NCI-H1105 treated with DMSO at 0.1 percent for 48 hours (cell line): ENCODE measurements at regions not wholly inside any gene's neighbourhood (a gene's known extent, or its start where the extent isn't known, plus 50 kb on each side); places are given as distances from the start of the nearest gene placed in this dataset.

Experiments
- DNase-seq: peaks from one replicate; lab custom pipeline; 2025; lab: John Stamatoyannopoulos, UW

DNA sequence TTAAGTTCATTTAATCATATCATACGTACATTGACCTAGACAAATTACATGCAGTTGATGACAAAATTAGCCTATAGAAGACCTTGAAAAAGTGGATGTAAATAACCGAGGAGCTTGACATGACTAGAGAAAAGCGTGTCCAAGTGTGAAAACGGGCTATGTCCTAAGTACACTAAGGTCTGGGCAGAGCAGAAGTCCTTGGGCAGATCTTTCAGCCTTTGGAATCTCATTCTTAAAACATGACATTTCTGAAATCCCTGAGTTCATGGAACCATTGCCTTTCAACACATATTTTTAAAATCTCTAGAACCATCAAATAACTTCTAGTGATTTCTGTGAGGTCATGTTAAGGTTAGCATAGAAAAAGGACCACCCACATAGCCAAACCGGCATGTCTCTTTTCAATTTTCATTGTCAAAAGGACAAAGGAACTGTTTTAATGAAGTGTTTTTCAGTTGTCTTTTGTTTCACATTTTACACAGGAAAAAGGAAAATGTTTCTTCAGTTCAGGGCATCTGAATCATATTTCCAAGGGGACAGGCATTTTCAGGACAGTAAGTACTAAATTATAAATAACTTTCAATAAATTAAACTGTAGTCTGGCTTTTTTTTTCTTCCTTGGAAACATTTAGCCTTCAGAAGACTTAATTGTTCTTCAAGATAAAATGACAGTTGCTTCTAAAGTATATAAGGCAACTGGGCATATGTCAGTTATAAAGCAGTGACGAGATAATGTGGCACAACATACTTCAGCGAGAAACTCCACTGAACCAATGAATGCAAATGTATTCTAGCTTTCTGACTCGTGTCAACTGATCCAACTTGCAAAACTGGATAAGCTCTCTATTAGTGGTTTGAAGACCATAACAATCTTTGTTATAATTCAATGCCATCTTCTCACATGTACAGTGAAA, 416.8 kb downstream of the NFIB start:
- DNase-seq: no peak

DNA sequence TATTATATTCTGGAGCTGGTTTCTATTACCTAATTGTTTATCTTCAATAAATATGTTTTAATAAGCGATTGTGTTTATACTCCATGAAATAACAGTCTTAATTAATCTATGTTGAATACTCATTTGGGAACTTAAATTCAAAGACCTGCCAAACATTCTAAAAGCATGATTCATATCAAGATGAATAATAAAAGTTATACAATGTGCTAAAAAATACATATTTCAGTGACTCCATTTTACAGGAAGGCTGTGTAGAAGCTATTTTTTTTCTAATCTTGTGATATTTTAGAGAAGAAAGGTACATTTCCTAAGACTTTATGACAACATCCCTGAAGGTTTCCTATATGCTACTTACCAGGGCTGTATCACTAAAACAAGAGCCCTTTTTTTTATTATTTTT, 417.9 kb downstream of the NFIB start:
- no peak for DNase-seq

DNA sequence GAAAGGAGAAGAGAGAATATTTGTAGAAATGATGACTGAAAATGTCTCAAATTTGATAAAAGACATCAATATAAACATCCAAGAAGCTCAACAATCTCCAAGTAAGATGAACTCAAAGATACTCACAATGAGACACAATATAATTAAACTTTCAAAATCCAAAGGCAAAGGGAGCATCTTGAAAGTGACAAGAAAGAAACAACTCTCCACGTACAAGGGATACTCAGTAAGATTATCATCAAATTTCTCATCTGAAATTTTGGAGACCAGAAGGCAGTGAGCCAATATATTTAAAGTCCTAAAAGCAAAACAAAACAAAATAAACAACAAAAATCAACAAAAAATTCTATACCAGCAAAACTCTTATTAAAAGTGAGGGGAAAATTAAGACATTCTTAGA, 428.7 kb downstream of the NFIB start:
- no peak for DNase-seq

DNA sequence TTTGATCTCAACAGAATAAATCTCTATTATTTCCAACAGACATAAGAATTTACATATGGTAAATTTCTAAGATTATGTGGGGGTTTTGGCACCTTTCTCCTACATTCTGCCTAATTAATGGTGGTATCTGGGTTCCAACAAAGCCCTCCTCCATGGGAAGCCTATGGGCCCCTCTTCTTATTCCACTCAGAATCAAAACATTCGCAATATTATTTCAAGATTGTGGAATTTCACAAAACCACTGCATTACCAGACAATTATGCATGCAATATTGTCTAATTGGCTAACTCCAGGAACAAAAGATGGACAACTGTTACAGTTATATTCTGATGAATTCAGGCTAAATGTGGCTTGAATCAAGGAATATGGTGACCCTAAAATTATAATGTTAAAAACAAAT, 434.0 kb downstream of the NFIB start:
- DNase-seq: no peak

DNA sequence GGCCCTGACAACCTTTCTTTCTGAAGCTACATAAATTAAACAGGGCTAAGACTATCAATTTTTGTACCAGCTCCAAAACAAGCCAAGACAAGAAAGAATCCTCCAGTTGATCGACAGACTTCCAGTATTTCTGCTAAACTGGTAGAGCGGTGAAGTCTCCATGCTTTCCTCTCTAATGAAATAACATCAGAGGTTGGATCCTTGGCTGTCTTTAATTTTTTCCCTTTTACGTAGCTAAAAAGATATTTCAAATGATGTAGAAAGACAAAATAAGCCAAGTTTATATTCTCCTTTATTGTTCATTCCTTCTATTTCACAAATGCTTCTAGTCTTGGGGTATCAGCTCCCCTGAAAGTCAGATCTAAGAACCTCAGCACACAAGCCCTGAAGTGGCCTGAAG, 434.9 kb downstream of the NFIB start:
- DNase-seq: no peak

DNA sequence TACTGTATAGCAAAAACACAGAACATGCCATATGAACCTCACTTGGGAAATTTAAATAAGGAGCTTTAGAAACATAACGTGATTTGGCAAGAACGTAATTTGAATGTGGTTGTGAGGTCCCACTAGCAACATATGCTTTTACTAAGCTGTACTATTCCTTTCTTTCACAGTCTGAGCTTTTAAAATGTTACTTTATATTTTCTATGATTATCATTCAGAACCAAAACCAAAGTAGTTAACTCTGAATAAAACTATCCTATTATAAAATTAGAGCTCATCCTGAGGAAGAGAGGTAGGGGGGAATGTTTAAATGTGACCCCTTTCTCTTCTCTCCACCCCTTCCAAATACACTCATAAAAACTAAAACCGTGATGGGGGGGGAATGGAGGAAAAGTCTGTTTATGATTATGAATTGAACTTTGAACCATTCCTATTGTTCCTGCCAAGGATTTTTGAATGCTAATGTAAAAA, 435.7 kb downstream of the NFIB start:
- no peak for DNase-seq

DNA sequence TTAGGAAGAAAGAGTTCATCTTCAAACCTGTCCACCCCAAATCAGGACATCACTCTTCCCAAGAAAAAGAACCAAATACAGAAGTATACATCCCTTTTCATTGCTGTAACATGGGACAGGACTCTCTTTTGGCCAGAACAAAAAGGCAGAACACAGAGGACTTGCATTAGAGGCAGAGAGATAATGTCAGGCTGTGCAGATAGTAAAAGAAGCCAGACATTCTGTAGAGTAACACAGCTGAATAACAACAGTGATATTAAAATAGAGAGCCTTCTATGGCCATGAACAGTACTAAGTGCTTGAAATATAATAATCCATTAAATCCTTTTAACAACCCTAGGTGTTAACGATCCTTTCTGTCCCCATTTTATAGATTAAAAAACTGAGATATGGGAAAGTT, 437.2 kb downstream of the NFIB start:
- DNase-seq: no peak

DNA sequence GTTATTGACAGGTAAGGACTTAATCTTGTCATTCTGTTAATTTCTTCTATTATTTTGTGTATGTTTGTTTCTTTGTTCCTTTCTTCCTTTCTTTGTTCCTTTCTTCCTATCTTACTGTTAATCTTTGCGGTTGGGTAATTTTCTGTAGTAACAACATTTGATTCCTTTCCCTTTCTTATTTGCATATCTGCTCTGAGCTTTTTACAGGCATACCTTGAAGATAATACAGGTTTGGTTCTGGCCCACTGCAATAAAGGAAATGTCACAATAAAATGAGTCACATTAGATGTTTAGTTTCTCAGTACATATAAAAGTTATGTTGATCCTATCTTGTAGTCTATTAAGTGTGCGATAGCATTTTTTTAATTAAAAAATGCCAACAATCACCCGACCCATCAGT, 440.7 kb downstream of the NFIB start:
- DNase-seq: no peak

DNA sequence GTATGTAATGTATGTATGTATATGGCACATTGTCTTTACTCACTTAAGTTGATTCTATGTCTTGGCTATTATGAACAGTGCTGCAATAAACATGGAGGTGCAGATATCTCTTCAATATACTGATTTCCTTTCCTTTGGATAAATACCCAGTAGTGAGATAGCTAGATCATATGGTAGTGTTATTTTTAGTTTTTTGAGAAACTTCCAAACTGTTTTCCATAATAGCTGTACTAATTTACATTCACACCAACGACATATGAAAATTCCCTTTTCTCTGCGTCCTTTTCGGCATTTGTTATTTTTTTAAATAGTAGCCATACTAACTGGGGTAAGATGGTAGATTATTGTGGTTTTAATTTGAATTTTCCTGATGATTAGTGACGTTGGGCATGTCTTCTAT, 445.6 kb downstream of the NFIB start:
- DNase-seq: no peak

DNA sequence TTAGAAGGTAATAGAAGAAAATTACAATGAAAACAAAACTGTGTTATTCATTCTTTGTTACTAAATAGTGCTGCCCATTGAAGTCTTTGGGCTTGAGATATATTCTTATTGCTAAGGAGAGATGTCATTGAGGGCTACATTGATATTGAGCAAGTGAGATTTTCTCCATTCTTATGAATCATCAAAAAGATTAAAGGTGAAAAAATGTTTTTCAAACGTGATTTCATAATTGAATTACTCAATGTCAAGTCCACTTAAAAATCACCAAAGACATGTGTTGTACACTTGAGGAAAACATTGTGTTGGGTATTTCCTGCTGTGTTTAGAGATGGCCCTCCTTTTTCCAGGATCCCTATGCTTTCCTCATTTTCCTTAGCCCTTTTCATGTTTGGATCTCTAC, 448.1 kb downstream of the NFIB start:
- no peak for DNase-seq

DNA sequence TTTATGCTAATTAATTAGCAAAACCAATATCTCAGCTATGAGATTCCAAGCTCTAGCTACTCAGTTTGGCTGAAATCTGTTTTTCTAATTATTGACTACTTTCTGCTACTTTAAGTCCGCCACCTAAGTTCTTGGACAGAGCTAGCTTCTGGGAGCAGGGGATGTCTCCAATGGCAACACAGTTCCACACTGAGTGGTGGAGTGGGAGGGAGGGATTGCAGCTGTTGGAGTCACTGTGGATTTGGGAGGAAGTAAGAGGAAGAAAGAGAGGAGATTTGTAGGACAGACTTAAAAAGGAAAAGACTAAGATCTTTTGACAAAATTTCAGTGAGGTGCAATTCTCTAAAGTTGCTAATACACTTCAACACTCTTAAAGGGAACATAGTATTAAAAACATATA, 450.8 kb downstream of the NFIB start:
- DNase-seq: no peak

DNA sequence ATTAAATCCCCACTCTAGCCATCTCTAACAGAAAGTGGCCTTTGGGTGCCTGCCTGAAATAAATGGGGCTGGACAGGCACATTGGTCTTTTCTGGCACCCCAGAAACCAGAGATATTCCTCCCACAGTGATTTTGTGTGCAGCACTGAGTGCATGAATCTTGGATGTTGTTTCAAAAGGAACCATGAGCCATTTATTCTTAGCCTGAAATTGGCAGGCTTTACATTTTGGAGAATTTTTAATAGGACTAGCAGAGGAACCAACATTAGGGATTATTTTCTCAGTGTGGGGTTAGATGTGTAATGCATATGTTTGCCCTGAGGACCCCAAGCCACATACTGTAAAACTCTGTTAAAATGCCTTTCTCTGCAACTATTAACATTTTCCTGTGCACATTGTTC, 451.3 kb downstream of the NFIB start:
- DNase-seq: no peak

DNA sequence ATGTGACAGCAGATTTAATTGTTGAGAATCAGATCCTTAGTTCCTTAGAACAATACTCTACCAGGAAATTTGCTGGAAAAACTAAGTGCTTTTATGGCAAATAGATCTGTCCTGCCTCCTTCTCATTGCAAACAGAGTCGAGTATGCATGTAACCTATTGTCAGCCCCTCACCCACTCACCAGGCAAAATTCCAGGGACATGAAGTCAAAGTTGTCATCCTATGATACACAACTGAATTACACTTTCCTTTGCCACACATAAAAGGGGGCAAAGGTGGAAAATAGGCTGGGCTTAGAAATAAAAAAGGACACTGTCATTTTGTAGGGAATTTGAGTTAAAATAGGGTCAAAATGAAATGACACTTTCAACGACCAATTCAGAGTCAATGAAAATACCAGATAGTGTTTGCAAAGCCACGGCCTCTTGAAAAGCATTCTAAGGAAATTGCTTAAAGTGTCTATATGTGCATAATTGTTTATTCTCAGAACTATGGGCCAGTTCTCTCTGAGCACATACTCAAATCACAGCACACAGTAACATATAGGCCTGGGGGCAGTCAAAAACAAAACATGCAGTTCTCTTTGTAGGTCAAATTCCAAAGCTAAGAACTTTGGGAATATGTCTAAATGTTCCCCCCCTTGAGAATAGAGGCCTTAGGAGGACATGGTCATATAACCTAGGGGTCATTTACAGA, 452.8 kb downstream of the NFIB start:
- DNase-seq: no peak

DNA sequence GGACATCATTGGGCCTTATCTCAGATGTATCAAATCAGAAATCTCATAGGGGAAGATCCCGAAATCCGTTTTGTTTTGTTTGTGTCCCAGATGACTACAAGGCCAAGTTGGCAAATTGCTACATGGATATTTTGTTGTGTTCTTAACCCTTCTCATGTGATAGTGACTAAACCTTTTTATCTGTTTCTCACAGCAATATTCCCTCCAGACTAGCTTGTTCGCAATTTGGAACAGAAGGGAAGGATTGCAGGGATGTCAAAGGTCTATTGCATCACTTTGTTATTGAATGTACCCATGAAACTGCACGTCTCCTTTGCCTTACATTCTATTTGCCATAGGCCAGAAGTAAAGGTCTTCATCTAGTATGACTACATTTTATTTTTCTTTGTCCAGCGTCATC, 453.9 kb downstream of the NFIB start:
- no peak for DNase-seq

DNA sequence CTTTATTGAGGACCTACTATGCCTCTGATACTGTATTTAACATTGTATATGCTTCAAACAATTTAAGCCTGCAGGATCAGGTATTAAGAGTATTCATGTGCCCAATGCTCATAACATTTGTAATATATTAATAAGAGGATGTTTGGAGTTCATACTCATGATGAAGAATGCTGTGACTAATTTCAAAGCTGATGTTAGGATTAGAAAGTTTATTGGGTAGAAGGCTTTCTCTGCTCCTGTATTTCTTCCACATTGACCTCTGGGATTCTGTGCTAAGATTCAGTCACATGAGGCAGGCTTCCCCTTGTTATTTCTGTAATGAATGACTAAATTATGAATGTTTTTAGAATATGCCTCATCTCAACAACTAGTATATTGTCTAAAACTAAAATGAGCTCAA, 456.4 kb downstream of the NFIB start:
- no peak for DNase-seq

DNA sequence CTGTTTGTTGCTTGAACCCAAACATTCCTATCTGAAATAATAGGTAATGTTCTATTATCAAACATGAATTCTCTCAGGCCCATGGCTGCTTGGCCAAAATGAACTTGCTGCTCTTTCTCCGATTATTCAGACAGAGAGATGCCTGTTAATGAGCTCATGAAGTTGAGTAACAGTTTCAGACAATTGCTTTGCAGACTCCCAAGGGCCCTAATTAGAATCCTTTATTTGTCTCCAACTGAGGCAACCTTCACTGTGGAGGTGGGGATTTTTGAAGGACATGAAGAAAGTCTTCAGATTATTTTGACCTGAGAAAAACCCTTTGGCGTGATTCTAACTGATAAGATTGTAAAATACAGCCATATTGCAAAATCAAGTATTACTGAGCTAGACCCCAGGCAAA, 466.7 kb downstream of the NFIB start:
- DNase-seq: no peak

DNA sequence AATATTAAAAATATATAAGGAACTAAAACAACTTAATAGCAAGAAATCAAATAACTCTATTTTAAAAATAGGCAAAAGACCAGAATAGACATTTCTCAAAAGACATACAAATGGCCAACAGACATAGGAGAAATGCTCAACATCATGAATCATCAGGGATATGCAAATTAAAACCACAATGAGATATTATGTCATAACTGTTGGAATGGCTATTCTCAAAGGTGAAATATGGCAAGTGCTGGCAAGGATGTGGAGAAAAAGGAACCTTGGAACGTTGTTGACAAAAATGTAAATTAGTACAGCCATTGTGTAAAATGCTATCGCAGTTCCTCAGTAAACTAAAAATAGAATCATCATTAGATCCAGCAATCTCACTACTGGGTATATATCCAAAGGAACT, 468.5 kb downstream of the NFIB start:
- no peak for DNase-seq

DNA sequence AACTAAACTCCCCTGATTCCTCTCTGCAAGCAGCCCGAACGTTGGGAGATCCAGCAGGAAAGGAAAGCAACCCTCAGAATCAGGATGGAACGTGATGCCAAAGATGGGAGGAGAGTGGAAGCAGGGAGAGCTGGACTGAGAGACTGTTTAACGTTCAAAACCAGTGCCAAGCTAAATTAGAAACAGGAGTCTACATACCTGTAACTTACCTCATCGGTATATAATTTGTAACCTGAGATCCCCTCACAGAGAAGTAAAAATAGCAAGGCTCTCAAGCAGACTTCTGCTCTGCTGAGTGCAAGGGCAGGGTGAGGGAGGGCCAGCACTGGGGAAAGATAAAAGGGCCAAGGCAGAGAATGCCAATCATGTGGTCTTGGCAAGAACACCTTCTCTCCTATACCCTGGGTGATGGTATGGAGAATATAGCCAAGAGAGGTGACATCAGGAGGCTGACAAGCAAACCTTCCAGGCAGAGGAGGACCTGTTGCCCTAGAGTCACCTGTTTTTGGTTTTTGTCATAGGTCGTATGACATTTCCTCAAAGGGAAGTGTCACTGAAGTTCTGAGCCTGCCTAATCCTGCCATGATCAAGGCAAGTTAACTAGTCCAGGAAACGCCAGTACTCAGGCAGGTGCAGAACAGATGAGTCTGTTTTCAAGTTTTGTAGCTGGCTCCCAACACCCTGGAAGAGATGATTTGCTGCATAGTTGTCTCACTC, 472.0 kb downstream of the NFIB start:
- peak; percentile 94 for DNase-seq

DNA sequence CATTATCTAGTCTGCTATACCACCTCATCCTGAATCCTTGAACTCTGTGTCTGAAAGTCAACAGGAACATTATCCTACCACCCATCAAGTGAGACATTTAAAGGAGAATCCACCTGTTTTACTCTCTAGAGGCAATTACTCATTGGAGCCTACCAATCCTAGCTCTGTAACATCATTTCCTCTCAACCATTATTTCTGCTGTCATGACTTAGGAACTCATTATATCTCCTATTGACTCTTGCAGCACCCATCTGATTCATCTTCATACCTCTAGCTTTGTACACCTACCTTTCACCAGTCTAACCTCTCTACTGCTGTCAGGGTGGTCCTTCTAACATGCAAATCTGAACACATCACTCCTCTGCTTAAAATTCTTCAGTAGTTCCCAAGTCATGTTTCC, 481.5 kb downstream of the NFIB start:
- DNase-seq: no peak

DNA sequence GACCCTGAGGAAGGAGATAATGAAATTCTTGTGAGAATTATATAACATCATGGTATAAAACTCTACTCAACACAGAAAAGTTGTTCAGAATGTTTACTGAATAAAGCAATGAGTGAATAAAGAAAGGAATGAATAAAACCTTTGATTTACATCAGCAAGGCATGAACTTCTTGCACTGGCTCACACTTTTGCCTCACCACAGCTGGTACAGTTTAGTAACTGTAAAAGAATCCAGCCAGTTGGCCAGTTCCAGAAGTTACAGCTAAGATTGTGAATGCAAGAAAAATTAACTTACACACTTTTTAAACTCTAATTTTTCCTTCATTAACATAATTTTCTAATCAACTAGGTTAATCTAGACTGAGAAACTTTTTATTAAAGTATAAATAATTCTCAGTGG, 490.9 kb downstream of the NFIB start:
- DNase-seq: no peak

DNA sequence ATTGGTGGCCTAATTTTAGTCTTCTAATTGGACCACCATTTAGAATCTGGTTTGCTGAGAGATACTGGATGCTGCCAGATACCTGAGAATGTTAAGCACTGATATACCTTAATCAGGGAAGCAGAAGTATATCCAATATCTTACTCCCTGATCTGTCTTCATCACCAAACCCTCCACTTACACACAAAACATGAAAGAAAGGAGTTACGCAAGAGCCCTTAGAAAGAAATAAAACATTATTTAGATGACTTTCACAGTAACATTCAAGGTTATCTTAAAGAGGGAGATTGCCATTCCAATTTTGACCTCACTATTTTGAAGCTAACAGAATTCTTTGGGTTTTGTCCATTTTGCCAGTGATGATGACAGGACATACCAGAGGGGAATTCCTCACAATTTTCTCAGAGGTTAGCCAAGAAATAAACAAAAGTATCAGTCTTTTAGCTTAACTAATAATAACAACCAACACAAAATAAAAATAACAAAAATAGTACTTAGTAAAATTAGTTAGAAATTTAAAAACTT, 496.1 kb downstream of the NFIB start:
- no peak for DNase-seq

DNA sequence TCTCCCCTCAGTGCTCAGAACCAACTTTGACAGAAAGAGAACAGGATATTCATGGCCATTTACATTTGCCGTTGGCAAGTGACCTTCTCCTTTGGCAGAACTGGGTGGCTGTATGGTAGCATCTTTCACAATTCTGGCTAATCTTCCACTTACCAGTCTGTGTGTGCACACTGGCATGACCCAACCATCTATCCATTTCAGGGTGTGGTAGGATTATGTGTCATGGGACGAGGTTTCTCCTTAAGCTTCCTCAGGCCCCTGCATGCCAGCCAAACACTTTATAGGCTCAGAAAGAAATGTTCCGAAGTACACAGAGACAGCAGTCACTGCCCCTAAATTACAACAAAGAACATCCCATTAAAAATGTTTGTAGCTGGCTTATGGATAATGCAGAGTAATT, 497.1 kb downstream of the NFIB start:
- no peak for DNase-seq
